ENCODE measurements at regions not wholly inside any gene's neighbourhood (a gene's known extent, or its start where the extent isn't known, plus 50 kb on each side); places are given as distances from the start of the nearest gene placed in this dataset.

DNA sequence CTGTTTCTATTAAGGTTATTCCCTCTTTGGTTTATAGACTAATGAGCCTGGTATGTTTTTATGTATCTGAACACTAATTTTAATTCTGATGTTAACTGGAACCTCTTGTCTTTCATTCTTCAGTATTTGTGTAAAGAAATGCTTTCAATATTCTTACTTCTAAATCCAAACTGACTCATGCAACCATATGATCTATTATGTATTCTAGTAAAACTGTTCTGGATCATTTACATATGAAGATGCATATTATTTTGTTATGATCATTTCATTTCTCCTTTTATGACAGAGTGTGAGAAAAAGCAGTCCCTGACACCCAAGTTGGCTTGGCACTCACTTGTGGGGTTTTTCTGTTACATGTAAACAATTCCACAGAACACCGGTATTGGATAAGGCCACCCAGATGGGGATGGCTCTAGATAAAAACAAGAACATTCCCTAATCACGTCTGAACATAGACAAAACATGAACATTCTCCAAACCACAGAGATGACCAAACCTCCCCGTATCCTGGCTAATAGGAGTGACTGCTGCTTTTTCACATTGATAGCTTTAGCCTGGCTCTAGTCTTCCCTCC lies 72.2 kb upstream of the EPHB3 start:
- TF ChIP-seq, protein P1, sequence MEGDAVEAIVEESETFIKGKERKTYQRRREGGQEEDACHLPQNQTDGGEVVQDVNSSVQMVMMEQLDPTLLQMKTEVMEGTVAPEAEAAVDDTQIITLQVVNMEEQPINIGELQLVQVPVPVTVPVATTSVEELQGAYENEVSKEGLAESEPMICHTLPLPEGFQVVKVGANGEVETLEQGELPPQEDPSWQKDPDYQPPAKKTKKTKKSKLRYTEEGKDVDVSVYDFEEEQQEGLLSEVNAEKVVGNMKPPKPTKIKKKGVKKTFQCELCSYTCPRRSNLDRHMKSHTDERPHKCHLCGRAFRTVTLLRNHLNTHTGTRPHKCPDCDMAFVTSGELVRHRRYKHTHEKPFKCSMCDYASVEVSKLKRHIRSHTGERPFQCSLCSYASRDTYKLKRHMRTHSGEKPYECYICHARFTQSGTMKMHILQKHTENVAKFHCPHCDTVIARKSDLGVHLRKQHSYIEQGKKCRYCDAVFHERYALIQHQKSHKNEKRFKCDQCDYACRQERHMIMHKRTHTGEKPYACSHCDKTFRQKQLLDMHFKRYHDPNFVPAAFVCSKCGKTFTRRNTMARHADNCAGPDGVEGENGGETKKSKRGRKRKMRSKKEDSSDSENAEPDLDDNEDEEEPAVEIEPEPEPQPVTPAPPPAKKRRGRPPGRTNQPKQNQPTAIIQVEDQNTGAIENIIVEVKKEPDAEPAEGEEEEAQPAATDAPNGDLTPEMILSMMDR (IDR thresholded peaks at IDR 0.05; ENCODE audit: insufficient read depth, low read depth, low read length): no peak
- TF ChIP-seq EZH2 (IDR thresholded peaks at IDR 0.05; ENCODE audit: insufficient read depth, low read length): no peak
